ENCODE measurements at regions not wholly inside any gene's neighbourhood (a gene's known extent, or its start where the extent isn't known, plus 50 kb on each side); places are given as distances from the start of the nearest gene placed in this dataset.

- Histone ChIP-seq H3K9me1 (replicated peaks; ENCODE audit: control insufficient read depth, extremely low read depth, insufficient read depth, low read length) (no peaks in the 10 kb centered on the region), H3K27ac (ENCODE audit: insufficient read depth, low read depth, low read length) (no peak overlapping the region), H3K4me3 (replicated peaks in 1 of 3; ENCODE audit: insufficient read depth in 1 of 3, low read depth in 1 of 3, low read length in 3 of 3) (no peak overlapping the region), H4K20me1 (replicated peaks; ENCODE audit: control insufficient read depth, extremely low read depth, insufficient read depth, low read length) (no peaks in the 10 kb centered on the region), H3K9me3 (replicated peaks; ENCODE audit: control insufficient read depth, insufficient read depth, low read length) (no peaks in the 10 kb centered on the region), H3K4me1 (ENCODE audit: control insufficient read depth, extremely low read depth, insufficient read depth, low read length) (no peaks in the 10 kb centered on the region), H2AFZ (ENCODE audit: low read depth, low read length) (no peak overlapping the region), H3K27me3 (ENCODE audit: control insufficient read depth in 2 of 2, insufficient read depth in 2 of 2, low read length in 2 of 2) (no peaks in the 10 kb centered on the region), H3K36me3 (ENCODE audit: control insufficient read depth in 2 of 2, extremely low read depth in 1 of 2, insufficient read depth in 2 of 2, low read length in 2 of 2) (no peaks in the 10 kb centered on the region), H3K79me2 (ENCODE audit: control insufficient read depth, insufficient read depth, low read length) (no peaks in the 10 kb centered on the region), H3K4me2 (ENCODE audit: insufficient read depth, low read length) (no peak overlapping the region), H3K9ac (replicated peaks; ENCODE audit: extremely low read depth, insufficient read depth, low read length) (no peak overlapping the region)
- no TSS peak for BruUV-seq (replicated peaks)
- ChIA-PET POLR2A (no interaction called here), CTCF (no interaction called here)
- DNase-seq (ENCODE audit: low read depth, low spot score), result no peak
- no peak for FAIRE-seq
- intact Hi-C loops (cut with micrococcal nuclease), result no loop called here
- TF ChIP-seq POLR2A (IDR thresholded peaks at IDR 0.05; ENCODE audit: low read depth, low read length), result no peak
- TF ChIP-seq FOS (IDR thresholded peaks at IDR 0.05; ENCODE audit: borderline replicate concordance, insufficient read depth, low read length), result no peak
- no peak for TF ChIP-seq POLR2AphosphoS5 (IDR thresholded peaks at IDR 0.05; ENCODE audit: insufficient read depth, low read depth, low read length)
- TF ChIP-seq GATA2 (IDR thresholded peaks at IDR 0.05; ENCODE audit: insufficient read depth, insufficient read length, low read depth, low read length), result no peak
- no peak for TF ChIP-seq EZH2 (IDR thresholded peaks at IDR 0.05; ENCODE audit: borderline replicate concordance, low read depth, low read length, severe bottlenecking)
- no peak for TF ChIP-seq MYC (IDR thresholded peaks at IDR 0.05; ENCODE audit: low read depth, low read length)
- no peak for TF ChIP-seq MAX (IDR thresholded peaks at IDR 0.05; ENCODE audit: insufficient read depth, insufficient read length)
- TF ChIP-seq CTCF (IDR thresholded peaks at IDR 0.05; ENCODE audit: extremely low read depth in 1 of 2, insufficient read depth in 1 of 2, low read depth in 1 of 2, low read length in 2 of 2), result no peak
- no peak for TF ChIP-seq JUN (IDR thresholded peaks at IDR 0.05; ENCODE audit: borderline replicate concordance, insufficient read depth, insufficient read length, low read depth)
- dilution Hi-C loops (cut with MboI; ENCODE audit: extremely low pct_ligation_motif_present, low sequenced_read_pairs), result no loop called here
Measured at GRCh38 chrX:14084466-14084865, 54.8 kb upstream of the GEMIN8 start.

Measured in endothelial cell of umbilical vein (primary cell).